K562 (cell line): ENCODE measurements at regions not wholly inside any gene's neighbourhood (a gene's known extent, or its start where the extent isn't known, plus 50 kb on each side); places are given as distances from the start of the nearest gene placed in this dataset.

ENCODE experiments used
- ATAC-seq: fragments of 200-7000 bp; cut with Tn5 transposase; 3 replicates; pipeline ENCODE4 v1.9.1; 2020; ENCODE audit warnings: moderate library complexity
- BruUV-seq: library from RNA; stranded (reverse); fragments of 400-500 nt; replicated peaks from 2 replicates; lab custom pipeline; 2021; lab: Mats Ljungman, UMichigan
- CTCF ChIA-PET: fragments of 300-600 bp; formaldehyde crosslinking; extraction: SDS; loops from one replicate; lab custom pipeline; 2021; ENCODE audit warnings: low intra/inter-chr PET ratio; lab: Yijun Ruan, JAX
- POLR2A ChIA-PET: fragments of 300-600, 350-650 bp; sonication (Branson Sonifier 250); formaldehyde crosslinking; extraction: SDS; loops from one replicate; lab custom pipeline; 2021; ENCODE audit warnings: antibody characterized with exemption, inconsistent platforms; lab: Yijun Ruan, JAX
- DNase-seq, 4 experiments: peaks; one replicate each; pipeline versions ENCODE4 v3.0.0 to v3.0.0-alpha.2; 2011 to 2018; ENCODE audit warnings: low spot score in 3 of 4, mixed read lengths in 3 of 4; ENCODE audit errors: extremely low read depth in 1 of 4
- FAIRE-seq: peaks from 2 replicates; lab custom pipeline; 2011; peaks lifted over from hg19 to GRCh38; lab: Jason Lieb, UNC
- H2AFZ ChIP-seq: 2 replicates; pipeline ENCODE4 v1.6.0; 2011; ENCODE audit warnings: low read depth, low read length, control low read depth, inconsistent platforms
- H3K27ac ChIP-seq: fragments of 200-600 bp; 3 replicates; pipeline ENCODE4 v1.8.0; 2011; ENCODE audit warnings: low read depth, mild to moderate bottlenecking, control low read depth, inconsistent platforms, low read length, moderate library complexity, mixed read lengths; ENCODE audit errors: extremely low read depth
- H3K27me3 ChIP-seq, 2 experiments: fragments of 300-600 bp in 1 of 2; 2 replicates in 1 of 2; 3 replicates in 1 of 2; pipeline versions ENCODE4 v1.6.0 to v1.8.0; 2011; ENCODE audit warnings: inconsistent platforms in 2 of 2, low read length in 2 of 2, mild to moderate bottlenecking in 1 of 2, mixed read lengths in 1 of 2, moderate library complexity in 1 of 2; ENCODE audit not compliant: control insufficient read depth in 2 of 2, insufficient read depth in 2 of 2
- H3K36me3 ChIP-seq: fragments of 300-600 bp; 3 replicates; pipeline ENCODE4 v1.8.0; 2011; ENCODE audit warnings: mild to moderate bottlenecking, low read length, inconsistent platforms; ENCODE audit not compliant: control insufficient read depth, insufficient read depth
- H3K4me1 ChIP-seq, 2 experiments: fragments of 200-600 bp in 1 of 2; replicated peaks in 1 of 2; 2 replicates in 1 of 2; 3 replicates in 1 of 2; pipeline versions ENCODE4 v1.5.1 to v1.8.0; 2011; ENCODE audit warnings: inconsistent platforms in 2 of 2, low read length in 2 of 2, mild to moderate bottlenecking in 1 of 2, mixed read lengths in 1 of 2, moderate library complexity in 1 of 2; ENCODE audit not compliant: control insufficient read depth in 2 of 2, insufficient read depth in 2 of 2
- H3K4me2 ChIP-seq: 2 replicates; pipeline ENCODE4 v1.6.1; 2011; ENCODE audit warnings: low read length, control low read depth, inconsistent platforms, mixed read lengths; ENCODE audit not compliant: insufficient read depth
- H3K4me3 ChIP-seq: fragments of 200-600 bp; sonication (generic), shearing (Covaris generic); 2 replicates; pipeline ENCODE4 v1.5.1; 2016; ENCODE audit warnings: control low read depth, inconsistent platforms
- H3K79me2 ChIP-seq: fragments of 200-600 bp; 3 replicates; pipeline ENCODE4 v1.8.0; 2011; ENCODE audit warnings: low read length, inconsistent platforms; ENCODE audit not compliant: control insufficient read depth, insufficient read depth
- H3K9ac ChIP-seq, 2 experiments: 2 replicates each; pipeline versions ENCODE4 v1.6.0 to v1.6.1; 2011; ENCODE audit warnings: low read depth in 2 of 2, low read length in 2 of 2, control low read depth in 1 of 2, inconsistent platforms in 1 of 2, mild to moderate bottlenecking in 1 of 2, mixed read lengths in 1 of 2; ENCODE audit not compliant: insufficient read depth in 1 of 2
- H3K9me1 ChIP-seq: one replicate; pipeline ENCODE4 v1.6.0; 2011; ENCODE audit warnings: inconsistent platforms, mild to moderate bottlenecking, low read length, moderate library complexity; ENCODE audit not compliant: control insufficient read depth, insufficient read depth
- H3K9me3 ChIP-seq: replicated peaks from 2 replicates; pipeline ENCODE4 v1.5.1; 2011; ENCODE audit warnings: low read depth, low read length, inconsistent platforms; ENCODE audit not compliant: control insufficient read depth, insufficient read depth
- H4K20me1 ChIP-seq: replicated peaks from 2 replicates; pipeline ENCODE4 v1.6.1; 2011; ENCODE audit warnings: low read length, inconsistent platforms, mixed read lengths; ENCODE audit not compliant: control insufficient read depth, insufficient read depth
- NCOA4 ChIP-seq: fragments of 450-650 bp; IDR thresholded peaks from 2 replicates; pipeline ENCODE4 v1.6.1; 2018; ENCODE audit warnings: mild to moderate bottlenecking; ENCODE audit not compliant: partially characterized antibody
- ZNF780A ChIP-seq: fragments of 250-450 bp; sonication (Bioruptor Pico); IDR thresholded peaks from 2 replicates; pipeline ENCODE4 v1.5.0; 2021; ENCODE audit warnings: mild to moderate bottlenecking
- WGBS: fragments of 100-300 bp; shearing (Covaris generic); methylation state at CpG from one replicate; pipeline ENCODE4 v1.1.6; 2016; ENCODE audit warnings: low coverage, mixed read lengths; ENCODE audit not compliant: insufficient coverage; ENCODE audit errors: missing lambda C conversion rate; 5-methylcytosine and 5-hydroxymethylcytosine counted together
- in situ Hi-C: fragments of 300-500 bp; cut with MboI; formaldehyde crosslinking; loops from 4 replicates; pipeline ENCODE4 v1.15.0; 2018; ENCODE audit warnings: inconsistent platforms, mixed read lengths
- intact Hi-C: fragments of 100-400 bp; cut with micrococcal nuclease; formaldehyde crosslinking; loops from 2 replicates; pipeline ENCODE4 v1.14.2; 2022
- TF ChIP-seq, protein P1 (sequence below): fragments of 250-450 bp; sonication (Bioruptor Pico); IDR thresholded peaks from 2 replicates; pipeline ENCODE4 v1.5.0; 2022; ENCODE audit warnings: mild to moderate bottlenecking
- TF ChIP-seq, protein P2 (sequence below): sonication (generic); formaldehyde crosslinking; IDR thresholded peaks from 2 replicates; pipeline ENCODE4 v1.8.1; 2023; ENCODE audit warnings: mild to moderate bottlenecking, missing genetic modification reagents

DNA sequence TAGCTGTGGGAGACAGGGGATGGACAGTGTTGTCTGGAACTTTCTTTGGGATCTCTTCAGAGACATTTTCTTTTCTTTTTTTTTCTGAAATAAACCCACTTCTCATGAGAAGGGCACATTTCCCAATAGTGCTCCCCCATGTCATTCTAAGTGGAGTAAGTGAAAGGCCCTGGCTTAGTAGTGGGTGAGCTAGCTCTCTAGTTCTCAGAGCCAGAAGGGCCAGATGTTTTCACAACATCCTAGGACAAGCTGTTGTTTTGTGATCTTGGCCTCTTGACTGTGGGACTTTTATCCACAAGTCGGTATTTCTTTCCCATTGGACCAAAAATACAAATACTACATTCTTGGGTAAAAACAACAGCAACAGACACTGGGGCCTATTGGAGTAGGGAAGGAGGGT lies 607.7 kb upstream of the TENM4 start:
- H3K27ac ChIP-seq, result no peak overlapping the region
- WGBS, result 0% methylated on average over 1 of the region's 1 CpG
- no TSS peak for BruUV-seq
- DNase-seq (no peak), FAIRE-seq (no peak), ATAC-seq (no peak)
- no peak for TF ChIP-seq ZNF780A (CRISPR knock-in tag)
- TF ChIP-seq NCOA4, result no peak
- TF ChIP-seq, protein P1, sequence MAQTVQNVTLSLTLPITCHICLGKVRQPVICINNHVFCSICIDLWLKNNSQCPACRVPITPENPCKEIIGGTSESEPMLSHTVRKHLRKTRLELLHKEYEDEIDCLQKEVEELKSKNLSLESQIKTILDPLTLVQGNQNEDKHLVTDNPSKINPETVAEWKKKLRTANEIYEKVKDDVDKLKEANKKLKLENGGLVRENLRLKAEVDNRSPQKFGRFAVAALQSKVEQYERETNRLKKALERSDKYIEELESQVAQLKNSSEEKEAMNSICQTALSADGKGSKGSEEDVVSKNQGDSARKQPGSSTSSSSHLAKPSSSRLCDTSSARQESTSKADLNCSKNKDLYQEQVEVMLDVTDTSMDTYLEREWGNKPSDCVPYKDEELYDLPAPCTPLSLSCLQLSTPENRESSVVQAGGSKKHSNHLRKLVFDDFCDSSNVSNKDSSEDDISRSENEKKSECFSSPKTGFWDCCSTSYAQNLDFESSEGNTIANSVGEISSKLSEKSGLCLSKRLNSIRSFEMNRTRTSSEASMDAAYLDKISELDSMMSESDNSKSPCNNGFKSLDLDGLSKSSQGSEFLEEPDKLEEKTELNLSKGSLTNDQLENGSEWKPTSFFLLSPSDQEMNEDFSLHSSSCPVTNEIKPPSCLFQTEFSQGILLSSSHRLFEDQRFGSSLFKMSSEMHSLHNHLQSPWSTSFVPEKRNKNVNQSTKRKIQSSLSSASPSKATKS (CRISPR knock-in tag), result no peak
- TF ChIP-seq, protein P2, sequence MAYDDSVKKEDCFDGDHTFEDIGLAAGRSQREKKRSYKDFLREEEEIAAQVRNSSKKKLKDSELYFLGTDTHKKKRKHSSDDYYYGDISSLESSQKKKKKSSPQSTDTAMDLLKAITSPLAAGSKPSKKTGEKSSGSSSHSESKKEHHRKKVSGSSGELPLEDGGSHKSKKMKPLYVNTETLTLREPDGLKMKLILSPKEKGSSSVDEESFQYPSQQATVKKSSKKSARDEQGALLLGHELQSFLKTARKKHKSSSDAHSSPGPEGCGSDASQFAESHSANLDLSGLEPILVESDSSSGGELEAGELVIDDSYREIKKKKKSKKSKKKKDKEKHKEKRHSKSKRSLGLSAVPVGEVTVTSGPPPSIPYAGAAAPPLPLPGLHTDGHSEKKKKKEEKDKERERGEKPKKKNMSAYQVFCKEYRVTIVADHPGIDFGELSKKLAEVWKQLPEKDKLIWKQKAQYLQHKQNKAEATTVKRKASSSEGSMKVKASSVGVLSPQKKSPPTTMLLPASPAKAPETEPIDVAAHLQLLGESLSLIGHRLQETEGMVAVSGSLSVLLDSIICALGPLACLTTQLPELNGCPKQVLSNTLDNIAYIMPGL (CRISPR knock-in tag), result no peak
- no peaks in the 10 kb centered on the region for H3K79me2 ChIP-seq
- H3K27me3 ChIP-seq, result no peaks in the 10 kb centered on the region
- no peaks in the 10 kb centered on the region for H3K9me1 ChIP-seq
- CTCF ChIA-PET, result no interaction called here
- in situ Hi-C loops, result no loop called here
- H3K9me3 ChIP-seq, result no peaks in the 10 kb centered on the region; the same call in 1 of the 2 replicates
- no peaks in the 10 kb centered on the region for H3K4me1 ChIP-seq
- H4K20me1 ChIP-seq, result no peaks in the 10 kb centered on the region
- intact Hi-C loops, result no loop called here
- H3K4me2 ChIP-seq, result no peak overlapping the region
- H3K9ac ChIP-seq, result no peak overlapping the region
- no peak overlapping the region for H3K4me3 ChIP-seq
- no peaks in the 10 kb centered on the region for H3K36me3 ChIP-seq
- POLR2A ChIA-PET, result no interaction called here
- H2AFZ ChIP-seq, result no peak overlapping the region
